HG02943 (cell line): ENCODE measurements at regions not wholly inside any gene's neighbourhood (a gene's known extent, or its start where the extent isn't known, plus 50 kb on each side); places are given as distances from the start of the nearest gene placed in this dataset.
"Not testable (repeated sequence)": the region's sequence is repeated elsewhere in the genome, so short reads cannot be mapped to it uniquely, and the experiment has no call there.

Experiments
- ATAC-seq: cut with Tn5 transposase; IDR thresholded peaks from one replicate; pipeline ENCODE4 v1.9.1; 2021; ENCODE audit warnings: mild to moderate bottlenecking, low read depth, moderate library complexity; ENCODE audit not compliant: unreplicated experiment

GRCh38 chr2:87196720-87197388, 175.2 kb upstream of the PLGLB1 start:
- not testable (repeated sequence) for ATAC-seq

- not testable (repeated sequence) for ATAC-seq
Observed at GRCh38 chr2:87198422-87198821, 176.8 kb upstream of the PLGLB1 start.

GRCh38 chr2:87199228-87199627, 177.6 kb upstream of the PLGLB1 start:
- not testable (repeated sequence) for ATAC-seq

GRCh38 chr2:87204569-87205147, 183.0 kb upstream of the PLGLB1 start:
- not testable (repeated sequence) for ATAC-seq

- ATAC-seq, result not testable (repeated sequence)
Observed at GRCh38 chr2:87212938-87213337, 191.3 kb upstream of the PLGLB1 start.

GRCh38 chr2:87217005-87217404, 195.4 kb upstream of the PLGLB1 start:
- ATAC-seq, result not testable (repeated sequence)

- ATAC-seq, result not testable (repeated sequence)
Observed at GRCh38 chr2:87217741-87218410, 196.2 kb upstream of the PLGLB1 start.

GRCh38 chr2:87220651-87221050, 199.0 kb upstream of the PLGLB1 start:
- not testable (repeated sequence) for ATAC-seq

- not testable (repeated sequence) for ATAC-seq
Observed at GRCh38 chr2:87222131-87222530, 200.5 kb upstream of the PLGLB1 start.

GRCh38 chr2:87223873-87224272, 202.2 kb upstream of the PLGLB1 start:
- ATAC-seq, result not testable (repeated sequence)

- not testable (repeated sequence) for ATAC-seq
Observed at GRCh38 chr2:87229091-87229689, 207.5 kb upstream of the PLGLB1 start.

GRCh38 chr2:87229964-87230363, 208.3 kb upstream of the PLGLB1 start:
- not testable (repeated sequence) for ATAC-seq

- not testable (repeated sequence) for ATAC-seq
Observed at GRCh38 chr2:87235333-87235981, 213.8 kb upstream of the PLGLB1 start.

- not testable (repeated sequence) for ATAC-seq
Observed at GRCh38 chr2:87237570-87238336, 216.1 kb upstream of the PLGLB1 start.

- not testable (repeated sequence) for ATAC-seq
Observed at GRCh38 chr2:87239558-87240215, 218.0 kb upstream of the PLGLB1 start.

- not testable (repeated sequence) for ATAC-seq
Observed at GRCh38 chr2:87246066-87246717, 224.5 kb upstream of the PLGLB1 start.

- ATAC-seq, result not testable (repeated sequence)
Observed at GRCh38 chr2:87252046-87252445, 230.4 kb upstream of the PLGLB1 start.

- ATAC-seq, result not testable (repeated sequence)
Observed at GRCh38 chr2:87254562-87254961, 232.9 kb upstream of the PLGLB1 start.

- not testable (repeated sequence) for ATAC-seq
Observed at GRCh38 chr2:87255410-87255809, 233.8 kb upstream of the PLGLB1 start.
